GM18526 (cell line): ENCODE measurements at regions not wholly inside any gene's neighbourhood (a gene's known extent, or its start where the extent isn't known, plus 50 kb on each side); places are given as distances from the start of the nearest gene placed in this dataset.

Source experiments
- POLR2A ChIP-seq: IDR thresholded peaks from 3 replicates; pipeline ENCODE4 v1.6.1; 2011; ENCODE audit not compliant: insufficient read length; ENCODE audit errors: extremely low read depth

DNA sequence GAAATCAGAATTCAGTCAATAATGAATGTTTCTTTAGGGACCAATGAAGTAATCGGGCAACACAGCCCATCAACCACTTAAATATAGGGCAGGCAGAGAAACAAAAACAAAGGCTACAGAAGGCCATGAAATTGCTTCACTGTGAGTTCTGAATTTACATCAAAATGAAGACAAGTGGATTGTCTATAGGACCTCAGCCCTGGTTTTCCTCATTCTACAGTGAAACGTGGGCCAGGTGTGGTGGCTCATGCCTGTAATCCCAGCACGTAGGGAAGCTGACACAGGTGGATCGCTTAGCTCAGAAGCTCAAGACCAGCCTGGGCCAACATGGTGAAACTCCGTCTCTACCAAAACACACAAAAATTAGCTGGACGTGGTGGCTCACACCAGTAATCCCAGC lies 416.0 kb downstream of the KLF12 start:
- TF ChIP-seq POLR2A, result no peak

DNA sequence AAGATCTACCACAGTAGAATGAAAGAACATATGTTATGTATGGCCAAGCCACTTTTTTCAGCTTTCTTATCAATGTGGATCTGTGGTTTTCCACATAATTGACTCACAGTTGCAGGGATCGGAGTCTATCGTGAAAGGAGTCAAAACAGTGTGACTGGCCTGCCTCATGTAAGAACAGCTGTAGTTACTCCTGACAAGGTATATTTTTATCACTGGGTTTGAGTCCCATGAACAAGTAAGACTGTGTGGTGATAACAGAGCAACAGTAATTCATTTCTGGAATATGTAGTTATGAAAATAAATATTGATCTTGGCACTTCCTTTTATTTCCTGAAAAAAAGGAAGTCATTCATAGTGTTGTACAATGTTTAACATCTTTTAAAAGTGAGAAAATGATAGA lies 416.6 kb downstream of the KLF12 start:
- no peak for TF ChIP-seq POLR2A

DNA sequence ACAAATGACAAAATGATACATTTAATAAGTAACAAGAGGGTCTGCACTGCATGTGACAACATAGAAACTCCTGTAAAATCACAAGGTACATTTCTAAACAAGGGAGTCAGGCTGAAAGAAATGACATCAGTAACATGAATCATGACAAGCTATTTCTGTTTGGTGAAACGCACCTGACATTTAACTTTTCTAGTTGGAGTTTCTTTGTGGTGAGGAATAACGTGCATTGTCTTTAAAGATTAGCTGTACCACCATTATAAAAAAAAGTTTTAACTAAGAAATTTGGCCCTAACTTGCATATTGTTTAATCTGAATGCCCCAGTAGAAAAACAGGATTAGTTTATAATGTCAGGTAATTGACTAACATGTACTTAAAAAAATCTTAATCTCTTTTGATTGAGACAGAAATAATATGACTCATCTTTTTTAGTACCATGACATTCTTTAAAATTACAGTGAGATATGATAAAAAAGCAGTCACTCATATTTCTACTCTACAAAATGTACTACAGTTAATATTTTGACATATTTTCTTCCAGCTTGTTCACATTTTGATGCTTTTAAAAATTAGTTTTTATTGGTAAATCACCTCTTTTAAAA lies 418.2 kb downstream of the KLF12 start:
- TF ChIP-seq POLR2A, result no peak

DNA sequence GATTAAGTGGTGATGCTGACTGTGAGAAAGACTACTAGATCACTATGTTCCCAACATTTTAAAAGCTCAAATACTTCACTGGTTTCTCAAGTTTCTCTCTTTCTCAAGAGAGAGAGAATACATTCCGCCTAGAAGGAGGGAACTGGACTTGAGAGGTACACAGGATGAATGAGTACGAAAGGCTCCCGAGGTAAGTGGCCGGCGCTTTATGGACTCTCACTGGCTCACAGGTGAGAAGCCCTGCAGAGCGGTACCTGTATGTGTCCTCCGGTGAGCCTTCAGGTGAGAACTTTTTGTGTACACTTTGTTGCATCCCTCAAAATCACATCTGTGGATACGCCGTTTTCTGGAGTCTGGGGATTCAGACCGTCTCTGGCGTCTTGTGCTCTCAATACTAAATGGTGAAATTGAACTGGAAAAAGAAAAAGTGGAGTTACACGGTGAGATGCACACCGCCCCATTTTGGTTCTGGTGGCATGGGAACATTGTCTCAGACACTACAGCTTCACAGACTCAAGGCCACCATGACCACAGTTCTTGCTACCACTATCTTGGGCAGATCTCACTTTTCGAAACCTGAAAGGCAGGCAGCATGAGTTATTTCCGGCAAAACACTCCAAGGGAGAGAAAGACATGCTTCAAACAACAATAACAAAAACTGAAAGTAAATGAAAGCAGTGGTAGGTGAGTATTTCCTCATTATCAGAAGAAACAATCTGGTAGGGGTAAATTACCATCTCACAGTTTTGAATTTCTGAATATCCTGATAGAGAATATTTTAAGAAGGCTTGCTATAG lies 418.9 kb downstream of the KLF12 start:
- no peak for TF ChIP-seq POLR2A

DNA sequence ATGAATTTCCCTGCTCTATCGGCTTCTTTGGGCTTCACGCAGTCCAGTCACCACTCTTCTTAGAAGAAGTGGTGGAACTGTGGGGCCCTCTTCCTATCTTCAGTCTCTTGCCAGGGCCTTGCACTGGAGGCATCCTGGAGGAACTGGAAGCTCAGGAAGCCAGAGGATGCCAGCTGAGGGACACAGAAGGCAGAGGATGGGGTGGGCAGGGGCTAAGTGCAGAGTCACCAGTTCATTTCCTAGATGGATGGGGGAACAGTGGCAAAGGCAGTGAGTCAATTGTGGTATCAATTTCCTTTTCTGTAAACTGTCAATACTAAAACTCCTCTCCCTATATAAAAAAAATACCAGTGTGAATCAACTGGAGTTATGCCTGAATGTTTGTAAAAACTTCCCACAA lies 419.7 kb downstream of the KLF12 start:
- no peak for TF ChIP-seq POLR2A

DNA sequence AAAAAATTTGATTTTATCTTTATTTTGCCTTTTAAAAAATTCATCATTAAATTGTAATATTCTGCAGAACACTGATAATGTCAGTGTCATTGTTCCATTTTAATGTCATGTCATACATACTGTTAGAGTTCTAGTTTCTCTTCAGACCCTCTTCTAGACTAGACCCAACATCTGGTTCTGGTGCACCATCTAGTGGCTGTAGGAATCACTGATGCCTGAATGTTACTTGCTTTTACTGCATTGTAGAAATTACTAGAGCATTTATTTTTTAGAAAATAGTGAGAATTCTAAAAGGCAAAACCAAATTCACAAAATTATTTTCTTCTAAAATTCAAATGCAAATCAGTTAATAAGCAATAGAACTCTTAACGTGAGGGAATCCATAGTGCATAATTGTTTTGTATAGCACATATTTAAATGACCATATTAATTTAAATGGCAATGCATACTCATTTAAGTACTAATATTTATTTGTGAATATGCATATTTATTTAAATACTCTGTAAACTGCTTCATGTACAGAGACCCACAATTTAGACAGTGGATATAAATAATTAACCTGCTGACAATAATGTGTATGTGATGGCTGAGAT lies 425.7 kb downstream of the KLF12 start:
- no peak for TF ChIP-seq POLR2A

DNA sequence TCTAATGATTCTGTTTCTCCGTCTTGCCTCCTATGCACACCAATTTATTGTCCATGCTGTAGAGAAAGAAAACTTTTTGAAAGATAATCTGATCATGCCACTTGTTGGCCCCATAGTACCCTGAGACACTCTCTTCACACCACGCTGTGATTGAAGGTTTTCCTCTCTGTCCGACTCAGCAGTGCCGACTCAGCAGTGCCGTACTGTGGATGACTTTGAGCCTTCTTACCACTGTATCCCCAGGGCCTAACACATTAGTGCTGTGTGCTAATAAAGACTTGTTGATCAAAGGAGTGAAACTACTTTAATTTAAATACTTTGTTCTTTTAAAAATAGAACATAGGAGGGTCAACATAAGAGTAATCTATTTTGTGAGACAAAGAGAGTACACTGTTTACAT lies 429.6 kb downstream of the KLF12 start:
- no peak for TF ChIP-seq POLR2A

DNA sequence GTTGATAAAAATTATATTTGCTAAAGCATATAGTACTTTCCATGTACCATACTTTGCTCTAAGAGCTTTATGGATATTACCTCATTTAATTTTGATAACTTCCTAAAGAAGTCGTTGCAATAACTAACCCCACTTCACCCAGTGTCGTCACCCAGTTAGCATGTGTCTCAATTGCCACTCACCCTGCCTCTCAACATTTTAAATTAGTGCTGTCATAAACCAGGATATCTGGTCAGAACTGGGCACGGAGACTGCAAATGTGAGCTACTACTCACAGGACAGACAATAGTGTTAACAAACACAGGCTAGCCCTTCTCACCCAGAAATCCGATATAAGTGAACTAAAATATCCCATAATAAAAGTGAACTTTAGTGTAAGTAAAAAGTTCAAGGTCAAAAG lies 430.6 kb downstream of the KLF12 start:
- no peak for TF ChIP-seq POLR2A

DNA sequence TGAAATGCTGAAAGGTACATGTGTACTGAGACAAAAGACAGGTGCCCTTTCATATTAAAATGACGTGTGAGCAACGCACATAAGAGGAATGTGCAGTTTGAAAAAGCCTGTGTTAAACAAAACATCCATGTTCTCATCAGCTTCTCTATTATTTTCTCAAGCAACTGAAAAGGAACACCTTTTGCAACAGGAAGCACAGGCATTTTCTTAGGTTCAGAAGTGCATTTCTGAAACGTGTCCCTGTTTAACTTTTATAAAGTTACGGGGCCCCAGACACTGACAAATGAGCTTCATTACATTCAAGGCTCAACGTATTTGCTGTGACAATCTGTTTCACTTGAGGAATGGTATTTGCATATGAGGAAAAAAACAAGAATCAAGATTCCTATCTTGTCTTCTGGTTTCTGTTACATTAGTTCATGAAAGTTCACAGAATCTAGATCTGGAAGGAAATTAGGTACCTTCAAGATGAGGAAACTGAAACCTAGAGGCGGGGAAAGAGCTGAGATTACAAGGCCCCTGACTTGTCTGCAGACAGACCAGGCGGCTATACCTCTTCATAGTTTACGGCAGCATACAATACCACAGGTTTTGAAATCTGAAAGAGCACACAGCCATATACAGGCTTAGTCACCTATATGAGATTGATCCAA lies 431.7 kb downstream of the KLF12 start:
- no peak for TF ChIP-seq POLR2A

DNA sequence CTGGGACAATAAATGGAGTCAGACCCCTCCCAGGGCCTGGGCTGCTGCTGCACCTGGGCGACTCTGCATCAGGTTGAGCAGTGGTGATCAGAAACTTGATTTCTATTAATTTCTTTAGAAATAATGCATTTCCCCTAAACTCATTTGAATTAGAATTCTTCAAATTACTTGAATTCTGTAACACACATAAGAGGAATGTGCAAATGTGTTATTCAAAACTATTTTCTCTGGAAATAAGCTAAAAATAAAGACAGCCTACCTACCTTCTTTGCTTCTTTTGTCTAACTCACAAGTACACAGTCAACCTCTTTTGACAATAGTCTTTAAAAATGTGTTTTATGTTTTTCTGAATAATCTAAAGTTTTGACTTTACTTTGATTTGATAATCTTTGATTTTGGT lies 433.0 kb downstream of the KLF12 start:
- no peak for TF ChIP-seq POLR2A

DNA sequence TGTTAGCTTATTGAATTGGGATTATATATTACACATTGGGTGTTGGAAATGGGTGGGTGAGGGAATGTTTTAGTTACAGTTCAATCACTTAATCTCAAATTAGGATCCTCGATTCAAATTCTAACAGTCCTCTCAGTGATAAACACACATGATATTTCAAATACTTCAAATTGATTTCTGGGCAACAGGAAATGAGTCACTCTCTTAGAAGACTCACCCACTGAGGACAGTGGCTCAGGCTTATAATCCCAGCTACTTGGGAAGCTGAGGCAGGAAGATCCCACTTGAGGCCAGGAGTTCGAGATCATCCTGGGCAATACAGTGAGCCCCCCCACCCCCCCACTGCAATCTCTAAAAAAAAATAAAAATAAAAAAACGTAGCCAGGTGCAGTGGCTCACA lies 435.3 kb downstream of the KLF12 start:
- TF ChIP-seq POLR2A, result no peak

DNA sequence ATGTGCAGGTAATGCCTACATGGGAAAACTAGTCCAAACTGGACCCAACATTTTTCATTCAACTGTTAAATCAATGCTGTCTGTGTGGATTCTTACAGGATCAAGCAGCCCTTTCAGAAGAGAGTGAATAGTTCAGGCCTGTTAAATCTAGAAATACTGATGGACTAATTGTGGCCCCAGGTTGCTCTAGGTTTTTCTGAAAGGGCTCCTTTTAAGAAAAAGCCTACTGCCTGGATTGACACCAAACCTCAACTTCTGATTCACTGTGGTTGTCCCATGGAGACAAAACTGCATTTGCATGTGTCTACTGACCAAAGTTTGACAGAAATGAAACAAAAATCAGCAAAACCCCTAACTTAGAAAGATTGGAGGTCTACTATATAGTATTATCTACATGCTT lies 437.0 kb downstream of the KLF12 start:
- TF ChIP-seq POLR2A, result no peak

DNA sequence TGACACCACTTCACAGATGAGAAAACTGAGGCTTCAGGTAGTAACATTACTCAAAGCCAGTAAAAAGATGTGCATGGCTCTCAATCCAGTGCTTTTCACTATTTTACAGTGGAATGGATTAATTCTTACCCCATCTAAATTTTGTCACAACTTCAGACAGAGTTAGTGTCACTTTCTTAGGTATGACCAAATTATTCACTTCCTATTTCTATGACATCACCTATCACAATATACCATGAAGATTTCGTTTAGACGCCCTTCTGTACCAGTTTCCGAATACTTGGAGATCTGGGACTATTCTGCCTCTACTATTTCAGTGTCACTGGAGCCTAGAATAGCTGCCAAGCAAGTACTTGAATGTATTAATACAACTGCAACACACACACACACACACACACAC lies 437.5 kb downstream of the KLF12 start:
- no peak for TF ChIP-seq POLR2A

DNA sequence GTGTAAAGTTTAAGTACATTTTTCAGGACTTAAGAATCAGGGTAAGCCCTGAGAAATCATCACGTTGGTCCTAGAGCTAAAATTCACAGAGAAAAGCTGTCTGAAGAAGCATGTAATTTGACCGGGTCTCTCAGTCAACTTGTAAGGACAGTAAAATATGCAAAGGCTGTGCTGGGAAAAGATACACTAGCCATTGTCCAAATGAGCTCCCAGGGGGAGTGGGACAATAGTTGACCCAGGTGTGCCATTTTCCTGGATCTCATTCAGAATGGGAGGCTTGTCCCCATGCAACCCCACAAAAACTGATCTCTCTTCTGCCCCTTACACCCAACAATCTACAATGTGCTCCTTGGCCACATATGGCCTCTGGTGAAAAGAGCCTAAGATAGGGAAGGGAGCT lies 437.9 kb downstream of the KLF12 start:
- TF ChIP-seq POLR2A, result no peak

DNA sequence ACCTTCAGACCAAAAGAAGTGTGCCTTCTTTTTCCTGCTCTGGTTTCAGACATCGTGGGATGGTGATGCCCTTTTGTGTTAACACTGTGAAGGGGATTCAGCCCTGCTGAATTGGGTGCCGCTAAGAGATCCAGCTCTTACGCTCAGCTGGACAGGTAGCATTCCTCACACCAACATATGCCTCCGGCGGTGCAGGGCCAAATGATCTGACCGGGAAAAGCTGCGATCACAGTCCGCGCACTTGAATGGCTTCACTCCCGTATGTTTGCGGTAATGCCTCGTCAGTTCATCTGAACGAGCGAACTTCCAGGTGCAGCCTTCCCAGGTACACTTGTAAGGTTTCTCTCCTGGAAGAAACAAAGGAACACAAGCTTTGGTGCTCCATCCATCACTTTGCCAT lies 438.9 kb downstream of the KLF12 start:
- no peak for TF ChIP-seq POLR2A

DNA sequence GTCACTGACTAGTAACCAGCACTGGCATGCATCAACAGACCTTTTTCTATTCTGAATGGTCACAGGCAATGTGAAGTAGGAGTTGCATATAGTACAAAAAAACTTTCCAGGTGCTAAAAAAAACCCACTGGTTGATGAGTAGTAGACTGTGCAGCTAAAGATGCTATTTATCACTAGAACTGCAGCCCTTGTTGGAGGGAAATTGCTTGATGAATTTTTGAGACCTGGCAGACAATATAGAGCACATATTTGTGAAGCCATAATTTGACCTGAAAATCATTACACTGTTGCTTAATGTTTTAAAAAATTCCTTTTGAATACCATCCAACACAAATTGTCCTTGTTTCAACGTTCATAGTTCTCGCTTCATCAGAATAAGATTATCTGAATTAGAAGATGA lies 441.0 kb downstream of the KLF12 start:
- TF ChIP-seq POLR2A, result no peak
